GM12878 (cell line): ENCODE measurements at regions not wholly inside any gene's neighbourhood (a gene's known extent, or its start where the extent isn't known, plus 50 kb on each side); places are given as distances from the start of the nearest gene placed in this dataset.

Source experiments
- ATAC-seq: fragments of 200-7000 bp; cut with Tn5 transposase; 3 replicates; pipeline ENCODE4 v1.9.1; 2020; ENCODE audit warnings: mild to moderate bottlenecking, moderate library complexity
- BruUV-seq: library from RNA; stranded (reverse); fragments of 400-500 nt; replicated peaks from 2 replicates; lab custom pipeline; 2021; lab: Mats Ljungman, UMichigan
- CTCF ChIA-PET: fragments of 300-600 bp; sonication (Branson Sonifier 250); formaldehyde crosslinking; extraction: SDS; loops from one replicate; lab custom pipeline; 2021; ENCODE audit warnings: inconsistent platforms; lab: Yijun Ruan, JAX
- POLR2A ChIA-PET: fragments of 350-600 bp; formaldehyde crosslinking; extraction: SDS; loops from one replicate; lab custom pipeline; 2021; ENCODE audit warnings: inconsistent platforms; lab: Charles Lee
- RAD21 ChIA-PET: fragments of 300-600 bp; sonication (Branson Sonifier 250); formaldehyde crosslinking; loops from one replicate; lab custom pipeline; 2023; ENCODE audit warnings: antibody characterized with exemption; ENCODE audit not compliant: unreplicated experiment; lab: Charles Lee
- SMC1A ChIA-PET: fragments of 300-600 bp; sonication (Branson Sonifier 250); formaldehyde crosslinking; loops from one replicate; lab custom pipeline; 2023; ENCODE audit not compliant: unreplicated experiment, uncharacterized antibody; lab: Charles Lee
- DNase-seq: peaks from one replicate; pipeline ENCODE4 v3.0.0-alpha.2; 2011; ENCODE audit warnings: low read depth, low spot score
- FAIRE-seq: peaks from 3 replicates; lab custom pipeline; 2011; peaks lifted over from hg19 to GRCh38; lab: Jason Lieb, UNC
- H2AFZ ChIP-seq: 2 replicates; pipeline ENCODE4 v1.6.0; 2011; ENCODE audit warnings: low read depth, low read length, control low read depth; ENCODE audit not compliant: control insufficient read depth
- H3K27ac ChIP-seq: 2 replicates; pipeline ENCODE4 v1.5.1; 2011; ENCODE audit warnings: control low read depth; ENCODE audit not compliant: control insufficient read depth, insufficient read depth
- H3K27me3 ChIP-seq, 2 experiments: replicated peaks in 1 of 2; 2 replicates each; pipeline versions ENCODE4 v1.6.0 to v1.6.1; 2011; ENCODE audit warnings: low read length in 1 of 2; ENCODE audit not compliant: control insufficient read depth in 2 of 2, insufficient read depth in 2 of 2
- H3K36me3 ChIP-seq, 2 experiments: 2 replicates each; pipeline ENCODE4 v1.5.1; 2011; ENCODE audit warnings: low read length in 1 of 2; ENCODE audit not compliant: control insufficient read depth in 2 of 2, insufficient read depth in 2 of 2
- H3K4me1 ChIP-seq: 2 replicates; pipeline ENCODE4 v1.6.1; 2011; ENCODE audit warnings: mild to moderate bottlenecking, low read length, moderate library complexity, mixed read lengths; ENCODE audit not compliant: control insufficient read depth, insufficient read depth
- H3K4me2 ChIP-seq: 2 replicates; pipeline ENCODE4 v1.6.0; 2011; ENCODE audit warnings: control low read depth; ENCODE audit not compliant: control insufficient read depth, insufficient read depth
- H3K4me3 ChIP-seq: fragments of 200-600 bp; sonication (generic); 2 replicates; pipeline ENCODE4 v1.5.1; 2016
- H3K79me2 ChIP-seq: 2 replicates; pipeline ENCODE4 v1.6.0; 2011; ENCODE audit warnings: low read length; ENCODE audit not compliant: control insufficient read depth, insufficient read depth
- H3K9ac ChIP-seq: 2 replicates; pipeline ENCODE4 v1.8.0; 2011; ENCODE audit warnings: low read length, control low read depth, mixed read lengths; ENCODE audit not compliant: control insufficient read depth, insufficient read depth
- H3K9me3 ChIP-seq: replicated peaks from 3 replicates; pipeline ENCODE4 v1.5.1; 2011; ENCODE audit warnings: mild to moderate bottlenecking, low read length; ENCODE audit not compliant: control insufficient read depth, insufficient read depth
- H4K20me1 ChIP-seq: 2 replicates; pipeline ENCODE4 v1.6.0; 2011; ENCODE audit not compliant: control insufficient read depth, insufficient read depth
- ATF2 ChIP-seq: IDR thresholded peaks from 2 replicates; pipeline ENCODE4 v1.6.1; 2012; ENCODE audit warnings: low read length, inconsistent platforms
- BCL3 ChIP-seq: IDR thresholded peaks from 2 replicates; pipeline ENCODE4 v1.6.1; 2011; ENCODE audit warnings: borderline replicate concordance, low read depth, mild to moderate bottlenecking, moderate library complexity, low read length; ENCODE audit not compliant: insufficient read depth, poor library complexity, severe bottlenecking
- CBFB ChIP-seq: IDR thresholded peaks from 2 replicates; pipeline ENCODE4 v1.6.1; 2016; ENCODE audit warnings: antibody characterized with exemption, low read depth
- CEBPB ChIP-seq, 2 experiments: fragments of 150-350 bp in 1 of 2; IDR thresholded peaks; 2 replicates each; pipeline ENCODE4 v1.6.1; 2012 to 2014; ENCODE audit warnings: low read depth in 2 of 2, low read length in 2 of 2, borderline replicate concordance in 1 of 2, inconsistent platforms in 1 of 2
- CHD2 ChIP-seq: IDR thresholded peaks from 2 replicates; pipeline ENCODE4 v1.6.1; 2011; ENCODE audit warnings: low read depth, low read length, improper control_type of control experiment, borderline replicate concordance
- DPF2 ChIP-seq: fragments of 450-650 bp; IDR thresholded peaks from 2 replicates; pipeline ENCODE4 v1.6.1; 2017; ENCODE audit warnings: mild to moderate bottlenecking
- HDGF ChIP-seq: fragments of 450-650 bp; IDR thresholded peaks from 2 replicates; pipeline ENCODE4 v1.6.1; 2016; ENCODE audit warnings: antibody characterized with exemption
- MEF2B ChIP-seq: fragments of 450-650 bp; IDR thresholded peaks from 2 replicates; pipeline ENCODE4 v1.6.1; 2018; ENCODE audit warnings: mild to moderate bottlenecking, moderate library complexity; ENCODE audit not compliant: partially characterized antibody, poor library complexity, severe bottlenecking
- NFYA ChIP-seq: IDR thresholded peaks from 2 replicates; pipeline ENCODE4 v1.6.1; 2011; ENCODE audit warnings: low read depth, mild to moderate bottlenecking, low read length, improper control_type of control experiment, borderline replicate concordance
- SMARCA5 ChIP-seq: fragments of 450-650 bp; IDR thresholded peaks from 2 replicates; pipeline ENCODE4 v1.6.1; 2017; ENCODE audit warnings: mild to moderate bottlenecking
- WRNIP1 ChIP-seq: IDR thresholded peaks from 2 replicates; pipeline ENCODE4 v1.6.1; 2011; ENCODE audit warnings: low read depth, low read length, improper control_type of control experiment, borderline replicate concordance
- ZNF384 ChIP-seq: IDR thresholded peaks from 2 replicates; pipeline ENCODE4 v1.6.1; 2012; ENCODE audit warnings: low read depth, mild to moderate bottlenecking, low read length, improper control_type of control experiment, borderline replicate concordance
- ZSCAN29 ChIP-seq: fragments of 450-650 bp; IDR thresholded peaks from 2 replicates; pipeline ENCODE4 v1.6.1; 2017; ENCODE audit warnings: mild to moderate bottlenecking, moderate library complexity
- ZZZ3 ChIP-seq: IDR thresholded peaks from 2 replicates; pipeline ENCODE4 v1.6.1; 2011; ENCODE audit warnings: low read depth; ENCODE audit not compliant: control insufficient read depth, insufficient read length
- WGBS: methylation state at CpG from one replicate; pipeline ENCODE4 v1.1.6; 2016; ENCODE audit warnings: low lambda C conversion rate; ENCODE audit not compliant: insufficient replicate concordance, insufficient coverage; ENCODE audit errors: missing lambda C conversion rate; 5-methylcytosine and 5-hydroxymethylcytosine counted together
- in situ Hi-C: fragments of 300-500 bp; cut with MboI; formaldehyde crosslinking; loops from 9 replicates; pipeline ENCODE4 v1.14.3; 2018; ENCODE audit warnings: mixed read lengths
- intact Hi-C: fragments of 100-400 bp; cut with micrococcal nuclease; formaldehyde crosslinking; loops from one replicate; pipeline ENCODE4 v1.14.2; 2022; ENCODE audit not compliant: unreplicated experiment
- TF ChIP-seq, protein P1 (sequence below): fragments of 450-650 bp; IDR thresholded peaks from 2 replicates; pipeline ENCODE4 v1.6.1; 2016; ENCODE audit warnings: mild to moderate bottlenecking, moderate library complexity, borderline replicate concordance
- TF ChIP-seq, protein P2 (sequence below): fragments of 450-650 bp; IDR thresholded peaks from 2 replicates; pipeline ENCODE4 v1.6.1; 2018; ENCODE audit warnings: borderline replicate concordance, mild to moderate bottlenecking; ENCODE audit not compliant: partially characterized antibody

DNA sequence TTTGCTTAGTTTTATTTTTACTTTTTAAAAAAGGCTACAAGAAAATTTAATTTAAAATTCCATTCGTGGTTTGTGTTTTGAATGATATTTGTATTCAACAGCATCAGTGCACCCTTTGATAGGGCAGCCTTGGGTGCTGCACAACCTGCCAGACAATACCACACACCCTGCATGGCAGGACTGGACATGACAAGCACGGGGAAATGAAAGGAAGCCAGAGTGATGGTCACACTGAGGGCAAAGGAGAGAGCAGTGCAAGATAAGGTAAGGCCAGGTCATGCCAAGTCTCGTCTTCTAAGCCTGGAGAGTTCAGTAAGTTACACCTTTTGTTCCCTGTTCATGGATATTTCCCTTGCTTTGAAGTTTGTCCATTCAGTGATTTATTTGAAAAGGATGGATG, 103.0 kb downstream of the ALDH8A1 start:
- FAIRE-seq (no peak), ATAC-seq (no peak), DNase-seq (no peak)
- no peaks in the 10 kb centered on the region for H3K4me1 ChIP-seq
- ChIA-PET SMC1A (no interaction called here), POLR2A (no interaction called here), CTCF (interaction anchor here (0.6 kb wide), 1 partner anchor 337 kb away, joined by 4 read pairs; no protein-coding TSS in a partner anchor), RAD21 (no interaction called here)
- H3K79me2 ChIP-seq = no peaks in the 10 kb centered on the region
- H3K27ac ChIP-seq = no peak overlapping the region
- H3K36me3 ChIP-seq = no peaks in the 10 kb centered on the region
- no peak overlapping the region for H3K4me2 ChIP-seq
- in situ Hi-C loops (no loop called here), intact Hi-C loops (no loop called here)
- no peaks in the 10 kb centered on the region for H3K27me3 ChIP-seq
- no peak overlapping the region for H3K9ac ChIP-seq
- no peaks in the 10 kb centered on the region for H4K20me1 ChIP-seq
- H2AFZ ChIP-seq = no peak overlapping the region
- no peak overlapping the region for H3K4me3 ChIP-seq
- WGBS = 19% methylated on average over 3 of the region's 3 CpGs
- BruUV-seq = no TSS peak
- no peaks in the 10 kb centered on the region for H3K9me3 ChIP-seq
- TF ChIP-seq CHD2 (no peak), CEBPB (IDR thresholded peaks at IDR 0.05; ENCODE audit: borderline replicate concordance in 1 of 2, low read depth in 2 of 2, low read length in 2 of 2) (no peak), HDGF (no peak), CBFB (no peak), NFYA (no peak), BCL3 (no peak), ZSCAN29 (no peak), MEF2B (no peak), ATF2 (no peak), ZZZ3 (no peak), ZNF384 (no peak), WRNIP1 (no peak), SMARCA5 (no peak), DPF2 (no peak)
- TF ChIP-seq, protein P1, sequence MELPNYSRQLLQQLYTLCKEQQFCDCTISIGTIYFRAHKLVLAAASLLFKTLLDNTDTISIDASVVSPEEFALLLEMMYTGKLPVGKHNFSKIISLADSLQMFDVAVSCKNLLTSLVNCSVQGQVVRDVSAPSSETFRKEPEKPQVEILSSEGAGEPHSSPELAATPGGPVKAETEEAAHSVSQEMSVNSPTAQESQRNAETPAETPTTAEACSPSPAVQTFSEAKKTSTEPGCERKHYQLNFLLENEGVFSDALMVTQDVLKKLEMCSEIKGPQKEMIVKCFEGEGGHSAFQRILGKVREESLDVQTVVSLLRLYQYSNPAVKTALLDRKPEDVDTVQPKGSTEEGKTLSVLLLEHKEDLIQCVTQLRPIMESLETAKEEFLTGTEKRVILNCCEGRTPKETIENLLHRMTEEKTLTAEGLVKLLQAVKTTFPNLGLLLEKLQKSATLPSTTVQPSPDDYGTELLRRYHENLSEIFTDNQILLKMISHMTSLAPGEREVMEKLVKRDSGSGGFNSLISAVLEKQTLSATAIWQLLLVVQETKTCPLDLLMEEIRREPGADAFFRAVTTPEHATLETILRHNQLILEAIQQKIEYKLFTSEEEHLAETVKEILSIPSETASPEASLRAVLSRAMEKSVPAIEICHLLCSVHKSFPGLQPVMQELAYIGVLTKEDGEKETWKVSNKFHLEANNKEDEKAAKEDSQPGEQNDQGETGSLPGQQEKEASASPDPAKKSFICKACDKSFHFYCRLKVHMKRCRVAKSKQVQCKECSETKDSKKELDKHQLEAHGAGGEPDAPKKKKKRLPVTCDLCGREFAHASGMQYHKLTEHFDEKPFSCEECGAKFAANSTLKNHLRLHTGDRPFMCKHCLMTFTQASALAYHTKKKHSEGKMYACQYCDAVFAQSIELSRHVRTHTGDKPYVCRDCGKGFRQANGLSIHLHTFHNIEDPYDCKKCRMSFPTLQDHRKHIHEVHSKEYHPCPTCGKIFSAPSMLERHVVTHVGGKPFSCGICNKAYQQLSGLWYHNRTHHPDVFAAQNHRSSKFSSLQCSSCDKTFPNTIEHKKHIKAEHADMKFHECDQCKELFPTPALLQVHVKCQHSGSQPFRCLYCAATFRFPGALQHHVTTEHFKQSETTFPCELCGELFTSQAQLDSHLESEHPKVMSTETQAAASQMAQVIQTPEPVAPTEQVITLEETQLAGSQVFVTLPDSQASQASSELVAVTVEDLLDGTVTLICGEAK = no peak
- TF ChIP-seq, protein P2, sequence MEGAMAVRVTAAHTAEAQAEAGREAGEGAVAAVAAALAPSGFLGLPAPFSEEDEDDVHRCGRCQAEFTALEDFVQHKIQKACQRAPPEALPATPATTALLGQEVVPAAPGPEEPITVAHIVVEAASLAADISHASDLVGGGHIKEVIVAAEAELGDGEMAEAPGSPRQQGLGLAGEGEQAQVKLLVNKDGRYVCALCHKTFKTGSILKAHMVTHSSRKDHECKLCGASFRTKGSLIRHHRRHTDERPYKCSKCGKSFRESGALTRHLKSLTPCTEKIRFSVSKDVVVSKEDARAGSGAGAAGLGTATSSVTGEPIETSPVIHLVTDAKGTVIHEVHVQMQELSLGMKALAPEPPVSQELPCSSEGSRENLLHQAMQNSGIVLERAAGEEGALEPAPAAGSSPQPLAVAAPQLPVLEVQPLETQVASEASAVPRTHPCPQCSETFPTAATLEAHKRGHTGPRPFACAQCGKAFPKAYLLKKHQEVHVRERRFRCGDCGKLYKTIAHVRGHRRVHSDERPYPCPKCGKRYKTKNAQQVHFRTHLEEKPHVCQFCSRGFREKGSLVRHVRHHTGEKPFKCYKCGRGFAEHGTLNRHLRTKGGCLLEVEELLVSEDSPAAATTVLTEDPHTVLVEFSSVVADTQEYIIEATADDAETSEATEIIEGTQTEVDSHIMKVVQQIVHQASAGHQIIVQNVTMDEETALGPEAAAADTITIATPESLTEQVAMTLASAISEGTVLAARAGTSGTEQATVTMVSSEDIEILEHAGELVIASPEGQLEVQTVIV = no peak
